ENCODE measurements at regions not wholly inside any gene's neighbourhood (a gene's known extent, or its start where the extent isn't known, plus 50 kb on each side); places are given as distances from the start of the nearest gene placed in this dataset.
"Not testable (repeated sequence)": the region's sequence is repeated elsewhere in the genome, so short reads cannot be mapped to it uniquely, and the experiment has no call there.

DNA sequence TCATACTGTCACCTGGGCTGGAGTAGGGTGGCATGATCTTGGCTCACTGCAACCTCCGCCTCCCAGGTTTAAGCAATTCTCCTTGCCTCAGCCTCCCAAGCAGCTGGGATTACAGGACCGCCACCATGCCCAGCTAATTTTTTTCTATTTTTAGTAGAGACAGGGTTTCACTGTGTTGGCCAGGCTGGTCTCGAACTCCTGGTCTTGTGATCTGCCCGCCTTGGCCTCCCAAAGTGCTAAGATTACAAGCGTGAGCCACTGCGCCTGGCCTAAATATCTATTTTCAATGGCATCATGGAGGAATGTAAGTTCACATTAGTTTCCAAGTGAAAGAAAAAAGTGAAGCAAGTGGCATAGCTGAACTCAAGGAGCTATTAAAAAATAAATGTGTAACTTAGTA lies 74.8 kb upstream of the EDEM3 start:
- TF ChIP-seq, protein P1, sequence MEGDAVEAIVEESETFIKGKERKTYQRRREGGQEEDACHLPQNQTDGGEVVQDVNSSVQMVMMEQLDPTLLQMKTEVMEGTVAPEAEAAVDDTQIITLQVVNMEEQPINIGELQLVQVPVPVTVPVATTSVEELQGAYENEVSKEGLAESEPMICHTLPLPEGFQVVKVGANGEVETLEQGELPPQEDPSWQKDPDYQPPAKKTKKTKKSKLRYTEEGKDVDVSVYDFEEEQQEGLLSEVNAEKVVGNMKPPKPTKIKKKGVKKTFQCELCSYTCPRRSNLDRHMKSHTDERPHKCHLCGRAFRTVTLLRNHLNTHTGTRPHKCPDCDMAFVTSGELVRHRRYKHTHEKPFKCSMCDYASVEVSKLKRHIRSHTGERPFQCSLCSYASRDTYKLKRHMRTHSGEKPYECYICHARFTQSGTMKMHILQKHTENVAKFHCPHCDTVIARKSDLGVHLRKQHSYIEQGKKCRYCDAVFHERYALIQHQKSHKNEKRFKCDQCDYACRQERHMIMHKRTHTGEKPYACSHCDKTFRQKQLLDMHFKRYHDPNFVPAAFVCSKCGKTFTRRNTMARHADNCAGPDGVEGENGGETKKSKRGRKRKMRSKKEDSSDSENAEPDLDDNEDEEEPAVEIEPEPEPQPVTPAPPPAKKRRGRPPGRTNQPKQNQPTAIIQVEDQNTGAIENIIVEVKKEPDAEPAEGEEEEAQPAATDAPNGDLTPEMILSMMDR (conservative IDR thresholded peaks at IDR 0.05; ENCODE audit: low read depth, low read length) = not testable (repeated sequence)
- not testable (repeated sequence) for TF ChIP-seq EZH2phosphoT487 (IDR thresholded peaks at IDR 0.05; ENCODE audit: borderline replicate concordance, low read length); EZH2 (IDR thresholded peaks at IDR 0.05; ENCODE audit: low read length, unreplicated experiment)
